ENCODE measurements at regions not wholly inside any gene's neighbourhood (a gene's known extent, or its start where the extent isn't known, plus 50 kb on each side); places are given as distances from the start of the nearest gene placed in this dataset.

DNA sequence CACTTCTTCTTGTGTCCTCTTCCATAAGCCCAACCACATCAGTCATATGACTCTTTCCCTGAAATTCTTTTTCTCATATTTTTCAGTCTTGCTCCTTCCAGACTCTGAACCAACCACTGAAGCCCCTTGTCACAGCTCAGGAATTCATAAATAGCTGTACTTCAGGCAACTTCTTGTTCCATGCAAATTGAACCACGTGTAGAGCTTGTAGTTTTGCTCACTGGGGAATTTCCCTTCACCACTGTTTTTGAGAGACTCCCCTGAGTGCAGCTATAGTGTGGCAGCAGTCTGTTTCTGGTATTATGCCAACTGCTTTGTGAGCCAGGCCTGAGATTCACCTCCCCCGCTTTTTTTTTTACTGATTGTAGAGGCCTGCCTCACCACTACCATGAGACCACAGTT, 150.3 kb upstream of the SPAG17 start:
- Histone ChIP-seq H3K36me3 (no peaks in the 10 kb centered on the region), H3K9ac (ENCODE audit: low read depth in 2 of 2, low read length in 2 of 2) (no peak overlapping the region), H3K4me1 (no peaks in the 10 kb centered on the region), H3K27ac (no peak overlapping the region), H3K27me3 (no peaks in the 10 kb centered on the region), H3K4me3 (no peak overlapping the region), H3K9me3 (no peaks in the 10 kb centered on the region)
- TF ChIP-seq, protein P1, sequence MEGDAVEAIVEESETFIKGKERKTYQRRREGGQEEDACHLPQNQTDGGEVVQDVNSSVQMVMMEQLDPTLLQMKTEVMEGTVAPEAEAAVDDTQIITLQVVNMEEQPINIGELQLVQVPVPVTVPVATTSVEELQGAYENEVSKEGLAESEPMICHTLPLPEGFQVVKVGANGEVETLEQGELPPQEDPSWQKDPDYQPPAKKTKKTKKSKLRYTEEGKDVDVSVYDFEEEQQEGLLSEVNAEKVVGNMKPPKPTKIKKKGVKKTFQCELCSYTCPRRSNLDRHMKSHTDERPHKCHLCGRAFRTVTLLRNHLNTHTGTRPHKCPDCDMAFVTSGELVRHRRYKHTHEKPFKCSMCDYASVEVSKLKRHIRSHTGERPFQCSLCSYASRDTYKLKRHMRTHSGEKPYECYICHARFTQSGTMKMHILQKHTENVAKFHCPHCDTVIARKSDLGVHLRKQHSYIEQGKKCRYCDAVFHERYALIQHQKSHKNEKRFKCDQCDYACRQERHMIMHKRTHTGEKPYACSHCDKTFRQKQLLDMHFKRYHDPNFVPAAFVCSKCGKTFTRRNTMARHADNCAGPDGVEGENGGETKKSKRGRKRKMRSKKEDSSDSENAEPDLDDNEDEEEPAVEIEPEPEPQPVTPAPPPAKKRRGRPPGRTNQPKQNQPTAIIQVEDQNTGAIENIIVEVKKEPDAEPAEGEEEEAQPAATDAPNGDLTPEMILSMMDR (IDR thresholded peaks at IDR 0.05) = no peak
- DNase-seq = no peak
- intact Hi-C loops (cut with DNase I) = no loop called here

- H3K9me3 ChIP-seq = no peaks in the 10 kb centered on the region
- no peak overlapping the region for H3K4me3 ChIP-seq
- H3K27me3 ChIP-seq = no peaks in the 10 kb centered on the region
- no peaks in the 10 kb centered on the region for H3K4me1 ChIP-seq
- H3K36me3 ChIP-seq = no peaks in the 10 kb centered on the region
- no peak overlapping the region for H3K27ac ChIP-seq
- no peak for DNase-seq
- no peak overlapping the region for H3K9ac ChIP-seq (ENCODE audit: low read depth in 2 of 2, low read length in 2 of 2)
- TF ChIP-seq, protein P1 (IDR thresholded peaks at IDR 0.05) = no peak
- intact Hi-C loops (cut with DNase I) = no loop called here
Observed at GRCh38 chr1:118334506-118334905, 149.5 kb upstream of the SPAG17 start.

DNA sequence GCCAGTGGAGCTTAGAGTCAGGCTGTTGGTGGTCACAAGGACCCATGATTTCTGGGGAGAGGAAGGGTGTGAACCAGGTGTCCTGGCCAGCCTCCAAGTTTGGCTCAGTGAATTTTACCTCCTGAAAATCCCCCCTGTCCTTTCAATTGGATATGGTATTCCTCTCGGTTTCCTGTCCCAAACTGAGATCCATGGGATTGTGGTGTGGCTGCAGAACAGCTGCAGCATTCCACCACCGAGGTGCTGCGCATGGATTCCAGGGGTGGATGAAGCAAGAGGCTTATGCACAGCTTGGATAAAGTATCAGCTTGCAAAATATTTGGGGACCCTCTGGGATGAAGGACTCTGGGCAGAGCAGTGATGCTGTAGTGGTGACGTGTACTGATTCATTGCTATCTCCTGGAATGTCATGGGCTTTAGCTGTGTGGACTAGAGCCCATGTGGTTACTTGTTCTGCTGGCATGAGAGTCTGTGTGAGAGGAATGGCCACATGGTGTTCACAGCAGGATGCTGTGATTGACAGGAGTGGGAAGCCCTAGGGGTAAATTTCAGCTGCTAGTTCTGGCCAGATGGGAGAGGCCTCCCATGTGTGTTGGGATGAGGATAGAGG, 148.7 kb upstream of the SPAG17 start:
- Histone ChIP-seq H3K4me1 (no peaks in the 10 kb centered on the region), H3K4me3 (no peak overlapping the region), H3K9me3 (no peaks in the 10 kb centered on the region), H3K27ac (no peak overlapping the region), H3K27me3 (no peaks in the 10 kb centered on the region), H3K9ac (ENCODE audit: low read depth in 2 of 2, low read length in 2 of 2) (no peak overlapping the region), H3K36me3 (no peaks in the 10 kb centered on the region)
- TF ChIP-seq, protein P1 (IDR thresholded peaks at IDR 0.05) = no peak
- intact Hi-C loops (cut with DNase I) = no loop called here
- no peak for DNase-seq

GRCh38 chr1:118326960-118327629, 142.1 kb upstream of the SPAG17 start:
- Histone ChIP-seq H3K4me3 (no peak overlapping the region), H3K27me3 (no peaks in the 10 kb centered on the region), H3K9ac (ENCODE audit: low read depth in 2 of 2, low read length in 2 of 2) (no peak overlapping the region), H3K27ac (no peak overlapping the region), H3K9me3 (no peaks in the 10 kb centered on the region), H3K36me3 (no peaks in the 10 kb centered on the region), H3K4me1 (no peaks in the 10 kb centered on the region)
- intact Hi-C loops (cut with DNase I) = no loop called here
- no peak for DNase-seq
- TF ChIP-seq, protein P1 (IDR thresholded peaks at IDR 0.05) = no peak

DNA sequence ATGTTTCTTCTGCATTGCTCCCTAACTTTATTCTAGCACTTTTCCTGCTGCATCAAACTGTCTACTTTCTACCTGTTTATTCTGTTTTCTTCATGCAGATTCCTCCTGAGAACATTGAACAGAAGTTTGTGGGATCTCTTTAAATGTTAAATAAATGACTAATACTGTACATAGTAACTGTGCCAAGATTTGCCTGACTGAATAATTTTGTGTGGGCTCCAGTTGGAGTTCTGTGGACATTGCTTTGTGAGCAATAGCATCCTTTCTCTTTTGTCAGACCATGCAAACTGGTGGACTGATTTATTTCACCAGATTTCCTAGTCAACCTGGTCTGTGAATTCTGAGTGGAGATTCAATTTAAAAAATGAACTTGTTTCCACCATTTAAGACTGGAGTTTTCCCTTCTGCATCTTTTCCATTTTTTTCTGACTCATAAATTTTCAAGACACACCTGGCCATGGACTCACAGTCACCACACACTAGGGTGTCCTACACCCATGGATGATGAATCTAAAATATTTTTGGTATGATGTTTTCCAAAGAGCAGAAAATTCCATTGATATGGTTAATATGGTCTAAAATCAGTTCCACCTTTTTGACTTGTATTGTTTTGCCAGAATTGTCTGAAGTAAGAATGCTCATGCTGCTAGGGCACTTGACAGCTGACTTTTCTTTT, 140.7 kb upstream of the SPAG17 start:
- DNase-seq = no peak
- TF ChIP-seq, protein P1 (IDR thresholded peaks at IDR 0.05) = no peak
- no peaks in the 10 kb centered on the region for H3K9me3 ChIP-seq
- H3K27me3 ChIP-seq = no peaks in the 10 kb centered on the region
- H3K36me3 ChIP-seq = no peaks in the 10 kb centered on the region
- intact Hi-C loops (cut with DNase I) = no loop called here
- no peak overlapping the region for H3K27ac ChIP-seq
- no peaks in the 10 kb centered on the region for H3K4me1 ChIP-seq
- no peak overlapping the region for H3K4me3 ChIP-seq
- H3K9ac ChIP-seq (ENCODE audit: low read depth in 2 of 2, low read length in 2 of 2) = no peak overlapping the region
